ENCODE measurements at regions not wholly inside any gene's neighbourhood (a gene's known extent, or its start where the extent isn't known, plus 50 kb on each side); places are given as distances from the start of the nearest gene placed in this dataset.

DNA sequence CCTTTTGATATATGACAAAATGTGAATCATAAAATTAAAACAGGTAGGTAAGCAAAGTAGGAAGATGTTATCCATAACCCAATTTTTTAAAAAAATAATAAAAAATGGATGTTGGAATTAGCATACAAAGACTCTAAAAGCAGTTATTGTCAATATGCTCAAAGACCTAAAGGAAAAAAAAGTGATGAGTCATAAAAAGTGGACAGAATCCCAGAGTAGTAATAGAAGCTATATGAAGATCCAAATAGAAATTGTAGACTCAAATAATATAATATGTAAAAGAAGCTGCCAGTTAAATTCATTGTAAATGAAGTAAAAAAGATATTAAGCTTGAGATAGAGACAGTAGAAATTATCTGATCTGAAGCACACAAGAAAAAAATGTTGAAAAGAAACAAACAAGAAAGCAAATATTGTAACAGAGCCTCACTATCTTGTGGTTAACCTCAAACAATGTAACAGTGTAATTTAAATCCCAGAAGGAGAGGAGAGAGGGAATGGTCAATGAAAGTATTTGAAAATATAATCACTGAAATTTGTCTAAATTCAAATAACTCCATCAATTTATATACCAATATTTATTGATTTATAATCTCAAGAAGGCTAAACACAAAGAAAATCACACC, 773.4 kb upstream of the RAG2 start:
- no peaks in the 10 kb centered on the region for H3K27me3 ChIP-seq (replicated peaks in 1 of 7)
- DNase-seq, result no peak
- no peaks in the 10 kb centered on the region for H3K4me1 ChIP-seq
- H3K4me3 ChIP-seq, result no peak overlapping the region
- no peaks in the 10 kb centered on the region for H3K36me3 ChIP-seq
- H3K27ac ChIP-seq, result no peak overlapping the region
- intact Hi-C loops (cut with DNase I; ENCODE audit: low total_unique reads), result no loop called here
- TF ChIP-seq POLR2AphosphoS5 (IDR thresholded peaks at IDR 0.05), result no peak
- no peak for TF ChIP-seq POLR2A (IDR thresholded peaks at IDR 0.05)
- peaks cover 0 to 68% (median 24%) of the 10 kb centered on the region in 8 donors for H3K9me3 ChIP-seq

DNA sequence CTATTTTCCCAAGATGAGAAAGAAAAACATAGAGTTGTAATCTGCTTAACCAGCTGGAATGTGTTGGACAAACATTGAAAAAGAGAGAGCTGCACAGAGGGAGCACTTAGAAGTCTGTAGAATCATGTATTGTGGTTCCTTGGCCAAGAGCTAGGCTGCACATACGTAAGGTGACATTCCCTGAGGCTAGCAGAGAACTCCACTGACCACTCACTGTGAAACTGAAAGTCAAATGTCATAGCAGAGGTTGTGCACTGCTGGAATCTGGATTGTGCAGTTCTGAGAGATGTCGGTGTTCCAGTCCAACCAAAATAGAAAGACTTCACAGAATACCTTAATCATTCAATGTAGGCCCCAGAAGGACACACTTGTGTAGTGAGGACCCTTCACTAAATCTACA, 772.8 kb upstream of the RAG2 start:
- 74 to 85% (median 79%) methylated on average over 2 of the region's 2 CpGs for WGBS, 5 donors

DNA sequence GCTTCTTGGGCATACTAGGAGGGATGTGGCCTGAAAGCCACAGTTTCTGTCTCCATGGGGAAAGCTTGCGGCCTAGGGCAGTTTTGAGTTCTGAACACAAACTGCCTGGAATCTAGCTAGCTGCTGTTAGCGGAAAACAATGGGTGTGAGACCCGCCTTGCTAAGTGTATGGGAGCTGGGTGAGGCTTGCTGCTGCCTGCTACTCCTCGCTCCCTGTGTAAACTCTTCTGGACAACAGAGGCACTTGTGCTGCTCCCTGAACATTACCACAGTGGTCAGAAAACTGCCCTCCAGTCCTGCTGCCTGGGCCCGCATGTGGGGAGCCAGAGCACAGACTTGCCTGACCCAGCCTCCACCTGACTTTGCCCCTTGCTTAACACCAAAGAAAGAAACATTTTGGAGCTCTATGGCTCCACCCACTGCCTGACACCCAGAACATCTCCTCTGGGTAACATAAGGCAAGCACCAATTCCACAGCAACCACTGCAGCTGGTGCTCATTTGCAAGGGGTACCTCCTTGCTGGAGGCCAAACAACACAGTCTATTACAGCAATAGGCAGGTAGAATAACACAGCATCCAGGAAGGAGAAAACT, 766.3 kb upstream of the RAG2 start:
- no peaks in the 10 kb centered on the region for H3K36me3 ChIP-seq
- WGBS, 5 donors, result 84 to 98% (median 90%) methylated on average over 5 of the region's 5 CpGs
- TF ChIP-seq POLR2AphosphoS5 (IDR thresholded peaks at IDR 0.05) (no peak), POLR2A (IDR thresholded peaks at IDR 0.05) (no peak)
- TF ChIP-seq, protein P1, sequence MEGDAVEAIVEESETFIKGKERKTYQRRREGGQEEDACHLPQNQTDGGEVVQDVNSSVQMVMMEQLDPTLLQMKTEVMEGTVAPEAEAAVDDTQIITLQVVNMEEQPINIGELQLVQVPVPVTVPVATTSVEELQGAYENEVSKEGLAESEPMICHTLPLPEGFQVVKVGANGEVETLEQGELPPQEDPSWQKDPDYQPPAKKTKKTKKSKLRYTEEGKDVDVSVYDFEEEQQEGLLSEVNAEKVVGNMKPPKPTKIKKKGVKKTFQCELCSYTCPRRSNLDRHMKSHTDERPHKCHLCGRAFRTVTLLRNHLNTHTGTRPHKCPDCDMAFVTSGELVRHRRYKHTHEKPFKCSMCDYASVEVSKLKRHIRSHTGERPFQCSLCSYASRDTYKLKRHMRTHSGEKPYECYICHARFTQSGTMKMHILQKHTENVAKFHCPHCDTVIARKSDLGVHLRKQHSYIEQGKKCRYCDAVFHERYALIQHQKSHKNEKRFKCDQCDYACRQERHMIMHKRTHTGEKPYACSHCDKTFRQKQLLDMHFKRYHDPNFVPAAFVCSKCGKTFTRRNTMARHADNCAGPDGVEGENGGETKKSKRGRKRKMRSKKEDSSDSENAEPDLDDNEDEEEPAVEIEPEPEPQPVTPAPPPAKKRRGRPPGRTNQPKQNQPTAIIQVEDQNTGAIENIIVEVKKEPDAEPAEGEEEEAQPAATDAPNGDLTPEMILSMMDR (IDR thresholded peaks at IDR 0.05 in 8 of 11, conservative IDR thresholded peaks at IDR 0.05 in 3 of 11), result no peak
- H3K27ac ChIP-seq, result no peak overlapping the region
- H3K9me3 ChIP-seq, result peaks cover 0 to 76% (median 35%) of the 10 kb centered on the region in 8 donors
- no peaks in the 10 kb centered on the region for H3K4me1 ChIP-seq
- no peaks in the 10 kb centered on the region for H3K27me3 ChIP-seq (replicated peaks in 1 of 7)
- intact Hi-C loops (cut with DNase I; ENCODE audit: low total_unique reads), result no loop called here
- no peak overlapping the region for H3K4me3 ChIP-seq
- DNase-seq, result no peak

More for the DNA sequence above, 772.8 kb upstream of the RAG2 start:
- TF ChIP-seq, protein P1 (IDR thresholded peaks at IDR 0.05 in 8 of 11, conservative IDR thresholded peaks at IDR 0.05 in 3 of 11), result no peak
- TF ChIP-seq POLR2A (IDR thresholded peaks at IDR 0.05) (no peak), POLR2AphosphoS5 (IDR thresholded peaks at IDR 0.05) (no peak)
- Histone ChIP-seq H3K4me3 (no peak overlapping the region), H3K27ac (no peak overlapping the region), H3K4me1 (no peaks in the 10 kb centered on the region), H3K36me3 (no peaks in the 10 kb centered on the region), H3K27me3 (replicated peaks in 1 of 7) (no peaks in the 10 kb centered on the region), H3K9me3 (peaks cover 0 to 65% (median 18%) of the 10 kb centered on the region in 8 donors)
- intact Hi-C loops (cut with DNase I; ENCODE audit: low total_unique reads), result no loop called here
- DNase-seq, result no peak

DNA sequence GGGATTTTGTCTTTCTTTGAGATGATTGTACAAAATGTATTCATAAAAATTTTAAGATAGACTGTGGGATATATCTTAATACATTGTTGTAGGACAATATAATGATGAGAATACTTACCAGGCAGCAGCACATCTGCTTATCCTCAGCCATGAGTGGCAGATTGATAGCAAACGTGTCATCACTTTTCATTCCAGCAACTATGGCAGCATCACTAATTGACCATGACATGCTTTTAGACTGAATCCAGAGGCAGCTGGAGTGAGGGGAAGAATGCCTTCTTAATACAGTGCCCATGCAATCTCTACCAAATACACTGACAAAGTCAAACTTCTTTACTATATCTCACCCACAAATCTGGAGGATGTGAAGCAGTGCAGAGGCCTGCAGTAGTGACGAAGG, 755.2 kb upstream of the RAG2 start:
- no peak for DNase-seq
- no peaks in the 10 kb centered on the region for H3K27me3 ChIP-seq (replicated peaks in 1 of 7)
- no peak for TF ChIP-seq POLR2AphosphoS5 (IDR thresholded peaks at IDR 0.05)
- TF ChIP-seq, protein P1 (IDR thresholded peaks at IDR 0.05 in 8 of 11, conservative IDR thresholded peaks at IDR 0.05 in 3 of 11), result no peak
- no peak for TF ChIP-seq POLR2A (IDR thresholded peaks at IDR 0.05)
- H3K27ac ChIP-seq, result no peak overlapping the region
- no peak overlapping the region for H3K4me3 ChIP-seq
- intact Hi-C loops (cut with DNase I; ENCODE audit: low total_unique reads), result no loop called here
- WGBS, 5 donors, result 73 to 88% (median 79%) methylated on average over 2 of the region's 2 CpGs
- no peaks in the 10 kb centered on the region for H3K36me3 ChIP-seq
- peaks cover 0 to 22% (median 3%) of the 10 kb centered on the region in 8 donors for H3K9me3 ChIP-seq
- H3K4me1 ChIP-seq, result no peaks in the 10 kb centered on the region

All from spleen (tissue), 11 donors.